CD4-positive, alpha-beta T cell (primary cell): ENCODE measurements at regions not wholly inside any gene's neighbourhood (a gene's known extent, or its start where the extent isn't known, plus 50 kb on each side); places are given as distances from the start of the nearest gene placed in this dataset.

ENCODE experiments used
- ATAC-seq: fragments of 200-7000 bp; cut with Tn5 transposase; one replicate; pipeline ENCODE4 v1.10.0; 2022; ENCODE audit warnings: mild to moderate bottlenecking; ENCODE audit not compliant: poor library complexity
- CTCF ChIA-PET: fragments of 350-600 bp; sonication (Branson Sonifier 250); formaldehyde crosslinking; loops from one replicate; lab custom pipeline; 2021; ENCODE audit warnings: antibody characterized with exemption, inconsistent platforms; lab: Charles Lee
- POLR2A ChIA-PET: fragments of 350-600 bp; sonication (Branson Sonifier 250); formaldehyde crosslinking; loops from one replicate; lab custom pipeline; 2021; ENCODE audit warnings: antibody characterized with exemption, inconsistent platforms; lab: Charles Lee
- DNase-seq, 14 experiments: peaks; one replicate each; pipeline ENCODE4 v3.0.0-alpha.2; 2013 to 2020; ENCODE audit warnings: mixed read lengths in 2 of 14
- H3K27ac ChIP-seq, 2 donors: one replicate each; pipeline versions ENCODE4 v1.5.1 to v1.7.0; 2013; ENCODE audit warnings: low read length in 2 of 2, low read depth in 1 of 2, mild to moderate bottlenecking in 1 of 2
- H3K27me3 ChIP-seq, 2 experiments: 1 replicate in 1 of 2; 2 replicates in 1 of 2; pipeline versions ENCODE4 v1.6.1 to v1.7.0; 2013; ENCODE audit warnings: low read length in 2 of 2, control low read depth in 1 of 2, mild to moderate bottlenecking in 1 of 2, moderate library complexity in 1 of 2; ENCODE audit not compliant: insufficient read depth in 2 of 2, control insufficient read depth in 1 of 2
- H3K36me3 ChIP-seq: one replicate; pipeline ENCODE4 v1.6.1; 2013; ENCODE audit warnings: low read length, control low read depth; ENCODE audit not compliant: insufficient read depth
- H3K4me1 ChIP-seq: one replicate; pipeline ENCODE4 v1.6.1; 2013; ENCODE audit warnings: low read length, control low read depth; ENCODE audit not compliant: insufficient read depth
- H3K4me3 ChIP-seq: one replicate; pipeline ENCODE4 v1.5.1; 2013; ENCODE audit warnings: mild to moderate bottlenecking, low read length, moderate library complexity
- H3K9me3 ChIP-seq, 2 experiments: 1 replicate in 1 of 2; 2 replicates in 1 of 2; pipeline versions ENCODE4 v1.6.1 to v1.7.0; 2013; ENCODE audit warnings: low read length in 2 of 2, mild to moderate bottlenecking in 2 of 2, control low read depth in 1 of 2, moderate library complexity in 1 of 2; ENCODE audit not compliant: control insufficient read depth in 1 of 2, insufficient read depth in 1 of 2
- H3K27ac Mint-ChIP-seq: one replicate; pipeline ENCODE4 v1.8.0; 2020; ENCODE audit warnings: mixed read lengths
- H3K27me3 Mint-ChIP-seq: one replicate; pipeline ENCODE4 v1.8.0; 2021; ENCODE audit warnings: mixed read lengths
- H3K36me3 Mint-ChIP-seq: one replicate; pipeline ENCODE4 v1.8.0; 2021; ENCODE audit warnings: low read depth, mixed read lengths
- H3K4me1 Mint-ChIP-seq: one replicate; pipeline ENCODE4 v1.8.0; 2021; ENCODE audit warnings: low read depth, mixed read lengths
- H3K4me3 Mint-ChIP-seq: one replicate; pipeline ENCODE4 v1.8.0; 2020; ENCODE audit warnings: mild to moderate bottlenecking, mixed read lengths
- H3K9me3 Mint-ChIP-seq: one replicate; pipeline ENCODE4 v1.8.0; 2020; ENCODE audit warnings: mixed read lengths
- CTCF ChIP-seq: fragments of 200-600 bp; IDR thresholded peaks from one replicate; pipeline ENCODE4 v1.8.0; 2022; ENCODE audit warnings: antibody characterized with exemption, mild to moderate bottlenecking
- intact Hi-C, 2 experiments: fragments of 100-400 bp; cut with DNase I in 1 of 2; cut with micrococcal nuclease in 1 of 2; formaldehyde crosslinking; loops; one replicate each; pipeline versions ENCODE4 v1.15.1 to v1.9.0; 2023 to 2025; cut with DNase I, micrococcal nuclease

- Histone ChIP-seq H3K9me3 (peaks cover 0 to 20% of the 10 kb centered on the region in 2 experiments), H3K36me3 (no peaks in the 10 kb centered on the region), H3K4me3 (no peak overlapping the region), H3K4me1 (peaks cover 7% of the 10 kb centered on the region), H3K27ac (no peak overlapping the region), H3K27me3 (peaks cover 0 to 6% of the 10 kb centered on the region in 2 experiments)
- peaks cover 19% of the 10 kb centered on the region for H3K27me3 Mint-ChIP-seq
- ATAC-seq = no peak
- no peaks in the 10 kb centered on the region for H3K36me3 Mint-ChIP-seq
- ChIA-PET POLR2A (no interaction called here), CTCF (no interaction called here)
- no peak for DNase-seq
- no peak for TF ChIP-seq CTCF
- no peak overlapping the region for H3K27ac Mint-ChIP-seq
- peaks cover 17% of the 10 kb centered on the region for H3K4me1 Mint-ChIP-seq
- intact Hi-C loops = no loop called here
- H3K4me3 Mint-ChIP-seq = no peak overlapping the region
- peaks cover 10% of the 10 kb centered on the region for H3K9me3 Mint-ChIP-seq
These were observed 276.9 kb downstream of the MSX2 start for GRCh38 chr5:175001311-175001710.

- Mint-ChIP-seq H3K36me3 (no peaks in the 10 kb centered on the region), H3K9me3 (peaks cover 10% of the 10 kb centered on the region), H3K4me1 (peaks cover 17% of the 10 kb centered on the region), H3K27me3 (peaks cover 11% of the 10 kb centered on the region), H3K4me3 (no peak overlapping the region), H3K27ac (no peak overlapping the region)
- intact Hi-C loops = no loop called here
- peaks cover 0 to 6% of the 10 kb centered on the region in 2 experiments for H3K27me3 ChIP-seq
- no peak overlapping the region for H3K4me3 ChIP-seq
- ChIA-PET POLR2A (no interaction called here), CTCF (no interaction called here)
- no peak overlapping the region for H3K27ac ChIP-seq
- H3K36me3 ChIP-seq = no peaks in the 10 kb centered on the region
- H3K4me1 ChIP-seq = peaks cover 7% of the 10 kb centered on the region
- ATAC-seq (no peak), DNase-seq (no peak)
- TF ChIP-seq CTCF = no peak
- H3K9me3 ChIP-seq = peaks cover 0 to 20% of the 10 kb centered on the region in 2 experiments
These were observed 275.2 kb downstream of the MSX2 start for GRCh38 chr5:174999581-174999980.

- no peak overlapping the region for H3K27ac ChIP-seq
- no peak for TF ChIP-seq CTCF
- H3K27me3 ChIP-seq = peaks cover 0 to 4% of the 10 kb centered on the region in 2 experiments
- peaks cover 17% of the 10 kb centered on the region for H3K4me1 Mint-ChIP-seq
- H3K27ac Mint-ChIP-seq = no peak overlapping the region
- peaks cover 0 to 17% of the 10 kb centered on the region in 2 experiments for H3K9me3 ChIP-seq
- H3K36me3 ChIP-seq = no peaks in the 10 kb centered on the region
- ChIA-PET CTCF (no interaction called here), POLR2A (no interaction called here)
- H3K4me1 ChIP-seq = peaks cover 7% of the 10 kb centered on the region
- no peaks in the 10 kb centered on the region for H3K36me3 Mint-ChIP-seq
- intact Hi-C loops = no loop called here
- H3K9me3 Mint-ChIP-seq = peaks cover 10% of the 10 kb centered on the region
- ATAC-seq = no peak
- H3K27me3 Mint-ChIP-seq = no peaks in the 10 kb centered on the region
- no peak overlapping the region for H3K4me3 Mint-ChIP-seq
- DNase-seq = peak in 1 of 14 experiments; percentile 42
- H3K4me3 ChIP-seq = no peak overlapping the region
These were observed 273.8 kb downstream of the MSX2 start for GRCh38 chr5:174998131-174998730.
